ENCODE measurements at regions not wholly inside any gene's neighbourhood (a gene's known extent, or its start where the extent isn't known, plus 50 kb on each side); places are given as distances from the start of the nearest gene placed in this dataset.

- no peak for TF ChIP-seq ZNF398 (tag by site-specific recombination; IDR thresholded peaks at IDR 0.05)
- TF ChIP-seq, protein P1, sequence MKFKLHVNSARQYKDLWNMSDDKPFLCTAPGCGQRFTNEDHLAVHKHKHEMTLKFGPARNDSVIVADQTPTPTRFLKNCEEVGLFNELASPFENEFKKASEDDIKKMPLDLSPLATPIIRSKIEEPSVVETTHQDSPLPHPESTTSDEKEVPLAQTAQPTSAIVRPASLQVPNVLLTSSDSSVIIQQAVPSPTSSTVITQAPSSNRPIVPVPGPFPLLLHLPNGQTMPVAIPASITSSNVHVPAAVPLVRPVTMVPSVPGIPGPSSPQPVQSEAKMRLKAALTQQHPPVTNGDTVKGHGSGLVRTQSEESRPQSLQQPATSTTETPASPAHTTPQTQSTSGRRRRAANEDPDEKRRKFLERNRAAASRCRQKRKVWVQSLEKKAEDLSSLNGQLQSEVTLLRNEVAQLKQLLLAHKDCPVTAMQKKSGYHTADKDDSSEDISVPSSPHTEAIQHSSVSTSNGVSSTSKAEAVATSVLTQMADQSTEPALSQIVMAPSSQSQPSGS (tag by site-specific recombination; IDR thresholded peaks at IDR 0.05; ENCODE audit: low read depth), result no peak
- TF ChIP-seq BCL6B (tag by site-specific recombination; IDR thresholded peaks at IDR 0.05), result no peak
- no peak for TF ChIP-seq SCRT1 (tag by site-specific recombination; IDR thresholded peaks at IDR 0.05; ENCODE audit: borderline replicate concordance)
- TF ChIP-seq ZNF548 (tag by site-specific recombination; IDR thresholded peaks at IDR 0.05), result no peak
- TF ChIP-seq ZNF658 (tag by site-specific recombination; IDR thresholded peaks at IDR 0.05), result no peak
- TF ChIP-seq ZSCAN18 (tag by site-specific recombination; IDR thresholded peaks at IDR 0.05), result no peak
- TF ChIP-seq ZNF544 (tag by site-specific recombination; IDR thresholded peaks at IDR 0.05), result no peak
- no peak for TF ChIP-seq ZNF530 (tag by site-specific recombination; IDR thresholded peaks at IDR 0.05; ENCODE audit: low read depth)
Measured at GRCh38 chr20:60782959-60783625, 469.0 kb upstream of the CDH4 start (continued).

GRCh38 chr20:60785301-60785700, 466.8 kb upstream of the CDH4 start:
- Histone ChIP-seq H3K4me3 (ENCODE audit: low read depth, low read length) (no peak overlapping the region), H3K36me3 (ENCODE audit: control insufficient read depth in 2 of 2, insufficient read depth in 1 of 2, low read length in 2 of 2) (no peaks in the 10 kb centered on the region), H3K4me1 (ENCODE audit: control insufficient read depth, insufficient read depth, low read length) (no peaks in the 10 kb centered on the region), H3K9me3 (ENCODE audit: control insufficient read depth, insufficient read depth, low read depth, low read length) (no peaks in the 10 kb centered on the region), H3K27ac (ENCODE audit: extremely low read depth, low read depth, low read length) (no peak overlapping the region)
- ChIA-PET CTCF (no interaction called here), POLR2A (no interaction called here)
- TF ChIP-seq ZNF776 (tag by site-specific recombination; IDR thresholded peaks at IDR 0.05; ENCODE audit: borderline replicate concordance), result no peak
- no peak for TF ChIP-seq ZNF843 (tag by site-specific recombination; IDR thresholded peaks at IDR 0.05)
- TF ChIP-seq ZNF501 (tag by site-specific recombination; IDR thresholded peaks at IDR 0.05), result no peak
- no peak for TF ChIP-seq ZNF610 (tag by site-specific recombination; IDR thresholded peaks at IDR 0.05; ENCODE audit: borderline replicate concordance)
- TF ChIP-seq, protein P2, sequence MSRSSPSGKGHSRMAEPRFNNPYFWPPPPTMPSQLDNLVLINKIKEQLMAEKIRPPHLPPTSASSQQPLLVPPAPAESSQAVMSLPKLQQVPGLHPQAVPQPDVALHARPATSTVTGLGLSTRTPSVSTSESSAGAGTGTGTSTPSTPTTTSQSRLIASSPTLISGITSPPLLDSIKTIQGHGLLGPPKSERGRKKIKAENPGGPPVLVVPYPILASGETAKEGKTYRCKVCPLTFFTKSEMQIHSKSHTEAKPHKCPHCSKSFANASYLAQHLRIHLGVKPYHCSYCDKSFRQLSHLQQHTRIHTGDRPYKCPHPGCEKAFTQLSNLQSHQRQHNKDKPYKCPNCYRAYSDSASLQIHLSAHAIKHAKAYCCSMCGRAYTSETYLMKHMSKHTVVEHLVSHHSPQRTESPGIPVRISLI (tag by site-specific recombination; IDR thresholded peaks at IDR 0.05), result no peak
- no peak for TF ChIP-seq ZNF398 (tag by site-specific recombination; IDR thresholded peaks at IDR 0.05)
- no peak for TF ChIP-seq ZNF169 (tag by site-specific recombination; IDR thresholded peaks at IDR 0.05)
- TF ChIP-seq, protein P1 (tag by site-specific recombination; IDR thresholded peaks at IDR 0.05; ENCODE audit: low read depth), result no peak
- no peak for TF ChIP-seq ZBTB48 (tag by site-specific recombination; IDR thresholded peaks at IDR 0.05)
- TF ChIP-seq ZNF223 (tag by site-specific recombination; IDR thresholded peaks at IDR 0.05), result no peak

Measured in HEK293 (cell line).